Nephron (organoid): ENCODE measurements at regions not wholly inside any gene's neighbourhood (a gene's known extent, or its start where the extent isn't known, plus 50 kb on each side); places are given as distances from the start of the nearest gene placed in this dataset.

ENCODE experiments used
- H3K27ac Mint-ChIP-seq, 3 experiments: 2 replicates each; pipeline ENCODE4 v1.8.0; 2020; ENCODE audit warnings: mixed read lengths in 3 of 3, mild to moderate bottlenecking in 2 of 3, moderate library complexity in 1 of 3
- H3K27me3 Mint-ChIP-seq: 2 replicates; pipeline ENCODE4 v1.8.0; 2021; ENCODE audit warnings: low read depth, mild to moderate bottlenecking, moderate library complexity, mixed read lengths
- H3K36me3 Mint-ChIP-seq: 2 replicates; pipeline ENCODE4 v1.8.0; 2020; ENCODE audit warnings: low read depth, mixed read lengths
- H3K4me1 Mint-ChIP-seq: 2 replicates; pipeline ENCODE4 v1.8.0; 2020; ENCODE audit warnings: mixed read lengths
- H3K4me3 Mint-ChIP-seq, 3 experiments: 2 replicates each; pipeline ENCODE4 v1.8.0; 2020; ENCODE audit warnings: mild to moderate bottlenecking in 3 of 3, mixed read lengths in 3 of 3, moderate library complexity in 2 of 3
- H3K9me3 Mint-ChIP-seq: 2 replicates; pipeline ENCODE4 v1.8.0; 2020; ENCODE audit warnings: mixed read lengths
- CTCF ChIP-seq, 3 experiments: fragments of 200-600 bp; sonication (generic); IDR thresholded peaks; one replicate each; pipeline ENCODE4 v1.5.0; 2021; ENCODE audit warnings: antibody characterized with exemption in 3 of 3; ENCODE audit not compliant: unreplicated experiment in 3 of 3

DNA sequence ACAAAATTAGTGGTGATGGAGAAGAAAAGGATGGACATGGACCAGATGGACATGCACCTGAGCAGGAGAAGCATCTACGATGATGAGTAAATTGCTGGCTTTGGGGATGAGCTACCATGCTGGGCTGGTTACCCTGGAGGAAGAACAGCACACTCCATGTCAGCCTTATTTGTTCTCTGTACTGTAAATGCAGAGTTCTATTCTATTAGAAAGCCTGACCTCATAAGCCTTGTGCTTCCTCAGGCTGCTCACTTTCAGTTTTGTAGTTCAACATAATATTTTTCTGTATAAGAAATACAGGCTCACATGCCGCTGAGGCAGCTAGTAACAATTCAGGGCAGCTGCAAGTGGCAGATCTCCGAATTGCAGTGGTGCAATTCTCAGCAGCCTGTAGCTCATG lies 249.6 kb downstream of the PLA2G4A start:
- no peak overlapping the region for H3K4me3 Mint-ChIP-seq
- no peak overlapping the region for H3K27ac Mint-ChIP-seq
- peaks cover 5% of the 10 kb centered on the region for H3K9me3 Mint-ChIP-seq
- H3K27me3 Mint-ChIP-seq = no peaks in the 10 kb centered on the region
- TF ChIP-seq CTCF (IDR thresholded peaks at IDR 0.05; ENCODE audit: unreplicated experiment in 3 of 3) = no peak
- no peaks in the 10 kb centered on the region for H3K36me3 Mint-ChIP-seq
- H3K4me1 Mint-ChIP-seq = no peaks in the 10 kb centered on the region

- no peak overlapping the region for H3K27ac Mint-ChIP-seq
- H3K36me3 Mint-ChIP-seq = no peaks in the 10 kb centered on the region
- no peaks in the 10 kb centered on the region for H3K4me1 Mint-ChIP-seq
- TF ChIP-seq CTCF (IDR thresholded peaks at IDR 0.05; ENCODE audit: unreplicated experiment in 3 of 3) = no peak
- no peak overlapping the region for H3K4me3 Mint-ChIP-seq
- H3K27me3 Mint-ChIP-seq = no peaks in the 10 kb centered on the region
- H3K9me3 Mint-ChIP-seq = peaks cover 4% of the 10 kb centered on the region
Measured at GRCh38 chr1:187078916-187079315, 250.2 kb downstream of the PLA2G4A start.

GRCh38 chr1:187079330-187079729 lies 250.6 kb downstream of the PLA2G4A start:
- H3K9me3 Mint-ChIP-seq = peaks cover 4% of the 10 kb centered on the region
- H3K27me3 Mint-ChIP-seq = no peaks in the 10 kb centered on the region
- H3K4me1 Mint-ChIP-seq = no peaks in the 10 kb centered on the region
- H3K4me3 Mint-ChIP-seq = no peak overlapping the region
- no peak overlapping the region for H3K27ac Mint-ChIP-seq
- H3K36me3 Mint-ChIP-seq = no peaks in the 10 kb centered on the region
- no peak for TF ChIP-seq CTCF (IDR thresholded peaks at IDR 0.05; ENCODE audit: unreplicated experiment in 3 of 3)

DNA sequence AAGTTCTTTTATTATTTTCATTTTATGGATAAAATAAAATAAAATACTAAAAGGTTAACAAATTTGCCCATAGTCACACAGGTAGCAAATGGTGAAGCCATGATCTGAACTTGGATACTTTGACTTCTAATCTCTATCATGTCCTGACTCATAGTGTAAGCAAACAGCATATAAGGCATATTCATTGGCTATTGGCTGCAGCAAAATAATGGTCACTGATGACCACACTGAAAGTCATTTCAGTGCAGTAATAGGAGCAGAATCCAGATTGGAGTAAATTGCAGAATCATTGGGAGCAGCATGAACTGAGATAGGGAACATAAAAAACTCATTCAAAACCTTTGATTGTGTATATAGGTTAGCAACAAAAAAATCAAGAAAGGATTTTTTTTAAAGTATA lies 262.9 kb downstream of the PLA2G4A start:
- no peaks in the 10 kb centered on the region for H3K27me3 Mint-ChIP-seq
- H3K36me3 Mint-ChIP-seq = no peaks in the 10 kb centered on the region
- H3K27ac Mint-ChIP-seq = no peak overlapping the region
- H3K9me3 Mint-ChIP-seq = peaks cover 10% of the 10 kb centered on the region
- H3K4me3 Mint-ChIP-seq = no peak overlapping the region
- TF ChIP-seq CTCF (IDR thresholded peaks at IDR 0.05; ENCODE audit: unreplicated experiment in 3 of 3) = no peak
- no peaks in the 10 kb centered on the region for H3K4me1 Mint-ChIP-seq

DNA sequence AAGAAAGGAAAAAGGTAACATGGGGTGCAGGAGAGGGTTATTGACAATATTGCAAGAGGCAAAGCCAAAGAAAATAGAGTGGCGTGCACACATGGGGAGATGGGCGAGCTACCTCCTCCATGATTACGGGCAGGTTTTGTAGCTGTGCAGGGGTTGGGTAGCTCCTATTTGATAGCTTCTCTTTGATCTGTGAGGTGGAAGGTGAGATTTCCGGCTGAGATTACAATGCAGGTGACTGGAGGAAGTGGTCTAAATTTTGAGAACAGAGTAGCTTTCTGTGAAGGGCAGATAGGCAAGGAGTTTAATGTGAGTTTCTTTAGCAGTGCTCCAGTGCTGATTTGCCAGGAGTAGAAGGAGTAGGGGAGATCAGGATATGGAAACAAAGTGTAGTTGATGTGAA lies 263.4 kb downstream of the PLA2G4A start:
- H3K4me1 Mint-ChIP-seq = no peaks in the 10 kb centered on the region
- H3K27ac Mint-ChIP-seq = no peak overlapping the region
- no peaks in the 10 kb centered on the region for H3K36me3 Mint-ChIP-seq
- no peak overlapping the region for H3K4me3 Mint-ChIP-seq
- peaks cover 10% of the 10 kb centered on the region for H3K9me3 Mint-ChIP-seq
- no peak for TF ChIP-seq CTCF (IDR thresholded peaks at IDR 0.05; ENCODE audit: unreplicated experiment in 3 of 3)
- H3K27me3 Mint-ChIP-seq = no peaks in the 10 kb centered on the region

- TF ChIP-seq CTCF (IDR thresholded peaks at IDR 0.05; ENCODE audit: unreplicated experiment in 3 of 3) = no peak
- no peaks in the 10 kb centered on the region for H3K27me3 Mint-ChIP-seq
- no peaks in the 10 kb centered on the region for H3K4me1 Mint-ChIP-seq
Measured at GRCh38 chr1:187096689-187097088, 267.9 kb downstream of the PLA2G4A start.

More at GRCh38 chr1:187096689-187097088, 267.9 kb downstream of the PLA2G4A start:
- no peaks in the 10 kb centered on the region for H3K36me3 Mint-ChIP-seq
- no peak overlapping the region for H3K27ac Mint-ChIP-seq
- no peak overlapping the region for H3K4me3 Mint-ChIP-seq
- peaks cover 7% of the 10 kb centered on the region for H3K9me3 Mint-ChIP-seq
